HG03439 (cell line): ENCODE measurements at regions not wholly inside any gene's neighbourhood (a gene's known extent, or its start where the extent isn't known, plus 50 kb on each side); places are given as distances from the start of the nearest gene placed in this dataset.
"Not testable (repeated sequence)": the region's sequence is repeated elsewhere in the genome, so short reads cannot be mapped to it uniquely, and the experiment has no call there.

Experiments used
- ATAC-seq: cut with Tn5 transposase; IDR thresholded peaks from one replicate; pipeline ENCODE4 v1.9.1; 2021; ENCODE audit warnings: mild to moderate bottlenecking, moderate library complexity; ENCODE audit not compliant: unreplicated experiment

GRCh38 chr4:159545556-159545955 lies 442.7 kb downstream of the RAPGEF2 start:
- no peak for ATAC-seq

GRCh38 chr4:159547645-159548308 lies 444.9 kb downstream of the RAPGEF2 start:
- ATAC-seq: no peak

- ATAC-seq: no peak
These were observed 446.2 kb downstream of the RAPGEF2 start for GRCh38 chr4:159549098-159549518.

- no peak for ATAC-seq
These were observed 448.4 kb downstream of the RAPGEF2 start for GRCh38 chr4:159551281-159551680.

- no peak for ATAC-seq
These were observed 450.3 kb downstream of the RAPGEF2 start for GRCh38 chr4:159552979-159553768.

GRCh38 chr4:159555873-159556272 lies 453.0 kb downstream of the RAPGEF2 start:
- no peak for ATAC-seq

- ATAC-seq: no peak
These were observed 459.5 kb downstream of the RAPGEF2 start for GRCh38 chr4:159562366-159562765.

GRCh38 chr4:159563257-159563656 lies 460.4 kb downstream of the RAPGEF2 start:
- ATAC-seq: no peak

GRCh38 chr4:159564615-159565014 lies 461.7 kb downstream of the RAPGEF2 start:
- no peak for ATAC-seq

GRCh38 chr4:159566786-159567185 lies 463.9 kb downstream of the RAPGEF2 start:
- ATAC-seq: no peak

- no peak for ATAC-seq
These were observed 474.4 kb downstream of the RAPGEF2 start for GRCh38 chr4:159577241-159577640.

GRCh38 chr4:159582685-159583084 lies 479.8 kb downstream of the RAPGEF2 start:
- no peak for ATAC-seq

GRCh38 chr4:159592898-159593556 lies 490.1 kb downstream of the RAPGEF2 start:
- ATAC-seq: no peak

- no peak for ATAC-seq
These were observed 490.8 kb downstream of the RAPGEF2 start for GRCh38 chr4:159593681-159594080.

GRCh38 chr4:159594576-159594975 lies 491.7 kb downstream of the RAPGEF2 start:
- no peak for ATAC-seq

GRCh38 chr4:159595101-159595500 lies 492.2 kb downstream of the RAPGEF2 start:
- not testable (repeated sequence) for ATAC-seq

- ATAC-seq: no peak
These were observed 495.7 kb downstream of the RAPGEF2 start for GRCh38 chr4:159598602-159599001.

GRCh38 chr4:159600061-159600460 lies 497.2 kb downstream of the RAPGEF2 start:
- ATAC-seq: no peak

- no peak for ATAC-seq
These were observed 501.9 kb downstream of the RAPGEF2 start for GRCh38 chr4:159604781-159605180.

GRCh38 chr4:159606835-159607234 lies 504.0 kb downstream of the RAPGEF2 start:
- no peak for ATAC-seq

- no peak for ATAC-seq
These were observed 504.9 kb downstream of the RAPGEF2 start for GRCh38 chr4:159607809-159608208.

- no peak for ATAC-seq
These were observed 505.6 kb downstream of the RAPGEF2 start for GRCh38 chr4:159608436-159608835.
